ENCODE measurements at regions not wholly inside any gene's neighbourhood (a gene's known extent, or its start where the extent isn't known, plus 50 kb on each side); places are given as distances from the start of the nearest gene placed in this dataset.
A peak's percentile ranks its signal among the peaks of the same experiment; 100 is the strongest.

DNA sequence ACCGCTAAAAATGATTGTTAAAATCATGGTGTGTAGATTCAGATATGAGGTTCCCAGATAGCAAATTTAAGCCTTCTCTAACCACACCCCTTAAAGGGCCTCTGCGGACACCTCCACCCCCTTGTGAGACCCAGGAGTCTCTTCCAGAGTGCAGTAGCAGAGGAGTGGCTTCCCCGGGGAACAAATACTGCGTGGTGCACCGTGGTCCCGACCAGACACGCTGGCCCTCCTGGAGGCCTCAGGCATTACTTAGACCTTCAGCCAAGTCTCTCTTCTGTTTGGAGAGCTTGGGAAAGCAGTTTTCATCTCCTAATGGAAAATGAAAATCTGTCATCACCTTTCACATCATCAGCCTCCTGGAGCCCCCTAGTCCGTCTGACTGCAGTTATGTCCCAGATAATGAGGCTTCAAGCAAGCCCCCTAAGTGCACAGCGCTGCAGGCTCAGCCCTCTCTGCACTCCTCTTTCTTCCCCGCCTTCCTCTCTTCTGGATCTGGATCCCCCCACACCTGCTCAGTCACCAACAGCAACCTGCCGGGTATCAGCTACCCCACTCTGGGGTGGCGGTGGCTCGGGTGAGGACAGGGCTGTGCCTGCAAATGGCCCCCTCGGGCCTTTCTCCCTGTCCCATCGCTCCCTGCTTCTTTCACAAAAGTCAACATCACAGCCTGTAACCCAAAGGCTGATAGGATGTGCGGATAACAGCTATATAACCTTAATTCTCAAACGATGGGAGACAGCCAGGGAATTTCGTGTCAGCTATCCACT, 58.8 kb upstream of the TAGAP start:
- H3K9me2 ChIP-seq (ENCODE audit: insufficient read depth) = no peaks in the 10 kb centered on the region
- H2AFZ ChIP-seq = peak overlapping the region; percentile 100
- H3K4me3 Mint-ChIP-seq = no peak overlapping the region
- peak; percentile 31 for DNase-seq (ENCODE audit: low spot score)
- no peaks in the 10 kb centered on the region for H3K9me3 Mint-ChIP-seq
- peaks cover 8% of the 10 kb centered on the region for H3K27me3 Mint-ChIP-seq (ENCODE audit: insufficient read depth, low read depth, poor library complexity)
- TF ChIP-seq POLR2AphosphoS5 (IDR thresholded peaks at IDR 0.05; ENCODE audit: low read depth) = no peak
- TF ChIP-seq STAT1 (IDR thresholded peaks at IDR 0.05; ENCODE audit: unreplicated experiment) = no peak
- TF ChIP-seq CREB1 (CRISPR knock-in tag; IDR thresholded peaks at IDR 0.05; ENCODE audit: low read depth) = no peak
- TF ChIP-seq, protein P1, sequence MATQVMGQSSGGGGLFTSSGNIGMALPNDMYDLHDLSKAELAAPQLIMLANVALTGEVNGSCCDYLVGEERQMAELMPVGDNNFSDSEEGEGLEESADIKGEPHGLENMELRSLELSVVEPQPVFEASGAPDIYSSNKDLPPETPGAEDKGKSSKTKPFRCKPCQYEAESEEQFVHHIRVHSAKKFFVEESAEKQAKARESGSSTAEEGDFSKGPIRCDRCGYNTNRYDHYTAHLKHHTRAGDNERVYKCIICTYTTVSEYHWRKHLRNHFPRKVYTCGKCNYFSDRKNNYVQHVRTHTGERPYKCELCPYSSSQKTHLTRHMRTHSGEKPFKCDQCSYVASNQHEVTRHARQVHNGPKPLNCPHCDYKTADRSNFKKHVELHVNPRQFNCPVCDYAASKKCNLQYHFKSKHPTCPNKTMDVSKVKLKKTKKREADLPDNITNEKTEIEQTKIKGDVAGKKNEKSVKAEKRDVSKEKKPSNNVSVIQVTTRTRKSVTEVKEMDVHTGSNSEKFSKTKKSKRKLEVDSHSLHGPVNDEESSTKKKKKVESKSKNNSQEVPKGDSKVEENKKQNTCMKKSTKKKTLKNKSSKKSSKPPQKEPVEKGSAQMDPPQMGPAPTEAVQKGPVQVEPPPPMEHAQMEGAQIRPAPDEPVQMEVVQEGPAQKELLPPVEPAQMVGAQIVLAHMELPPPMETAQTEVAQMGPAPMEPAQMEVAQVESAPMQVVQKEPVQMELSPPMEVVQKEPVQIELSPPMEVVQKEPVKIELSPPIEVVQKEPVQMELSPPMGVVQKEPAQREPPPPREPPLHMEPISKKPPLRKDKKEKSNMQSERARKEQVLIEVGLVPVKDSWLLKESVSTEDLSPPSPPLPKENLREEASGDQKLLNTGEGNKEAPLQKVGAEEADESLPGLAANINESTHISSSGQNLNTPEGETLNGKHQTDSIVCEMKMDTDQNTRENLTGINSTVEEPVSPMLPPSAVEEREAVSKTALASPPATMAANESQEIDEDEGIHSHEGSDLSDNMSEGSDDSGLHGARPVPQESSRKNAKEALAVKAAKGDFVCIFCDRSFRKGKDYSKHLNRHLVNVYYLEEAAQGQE (IDR thresholded peaks at IDR 0.05; ENCODE audit: unreplicated experiment) = no peak
- TF ChIP-seq EZH2 (IDR thresholded peaks at IDR 0.05; ENCODE audit: low read depth, unreplicated experiment) = no peak
- TF ChIP-seq EZH2phosphoT487 (IDR thresholded peaks at IDR 0.05; ENCODE audit: unreplicated experiment) = no peak
- TF ChIP-seq CTCF (conservative IDR thresholded peaks at IDR 0.05; ENCODE audit: low read depth in 2 of 2) = no peak
- TF ChIP-seq JUNB (IDR thresholded peaks at IDR 0.05; ENCODE audit: unreplicated experiment) = no peak
- TF ChIP-seq ZNF462 (CRISPR knock-in tag; IDR thresholded peaks at IDR 0.05) = no peak
- no peak for TF ChIP-seq ZNF331 (CRISPR knock-in tag; IDR thresholded peaks at IDR 0.05; ENCODE audit: low read depth)
- H3K27ac Mint-ChIP-seq = no peak overlapping the region
- peak; percentile 28 for ATAC-seq
- no peaks in the 10 kb centered on the region; the same call in 1 of the 2 replicates for H3K36me3 ChIP-seq (ENCODE audit: insufficient read depth)
- H3K79me2 ChIP-seq (replicated peaks; ENCODE audit: insufficient read depth) = no peaks in the 10 kb centered on the region
- H3K27me3 ChIP-seq (ENCODE audit: insufficient read depth) = no peaks in the 10 kb centered on the region
- no peak overlapping the region for H3K4me3 ChIP-seq
- H3K36me3 Mint-ChIP-seq (ENCODE audit: low read depth) = no peaks in the 10 kb centered on the region
- H3K4me1 Mint-ChIP-seq = peaks cover 31% of the 10 kb centered on the region
- H3F3A ChIP-seq (replicated peaks; ENCODE audit: low read depth) = no peaks in the 10 kb centered on the region
- no peak overlapping the region for H3K27ac ChIP-seq (ENCODE audit: low read depth)
- H4K20me1 ChIP-seq (replicated peaks; ENCODE audit: insufficient read depth) = no peaks in the 10 kb centered on the region
- peak overlapping the region; percentile 72 for H3K4me2 ChIP-seq
- H3K4me1 ChIP-seq (ENCODE audit: insufficient read depth) = peaks cover 7% of the 10 kb centered on the region; the same call in 1 of the 2 replicates

All from GM23338 (cell line).